ENCODE measurements at regions not wholly inside any gene's neighbourhood (a gene's known extent, or its start where the extent isn't known, plus 50 kb on each side); places are given as distances from the start of the nearest gene placed in this dataset.

GRCh38 chr3:31117854-31118253, 223.4 kb upstream of the GADL1 start:
- Histone ChIP-seq H3K9me3 (ENCODE audit: control insufficient read depth, low read depth, low read length) (no peaks in the 10 kb centered on the region), H3K14ac (ENCODE audit: insufficient read depth, low read length) (no peak overlapping the region), H3K4me1 (ENCODE audit: insufficient read depth, low read length) (no peaks in the 10 kb centered on the region; the same call in 1 of the 2 replicates), H3K4ac (ENCODE audit: low read depth, low read length) (no peak overlapping the region), H3K23me2 (ENCODE audit: insufficient read length, low read depth, low read length, poor library complexity, severe bottlenecking) (no peaks in the 10 kb centered on the region), H3K79me1 (ENCODE audit: insufficient read depth, low read depth, low read length, poor library complexity, severe bottlenecking) (no peaks in the 10 kb centered on the region), H3K79me2 (ENCODE audit: insufficient read depth, low read length) (no peaks in the 10 kb centered on the region), H2BK12ac (ENCODE audit: insufficient read length, low read depth, low read length) (no peak overlapping the region), H3K27me3 (ENCODE audit: insufficient read depth, low read length) (no peaks in the 10 kb centered on the region), H3T11ph (ENCODE audit: low read length) (no peak overlapping the region), H3K9ac (ENCODE audit: extremely low read depth, insufficient read length, low read length) (no peak overlapping the region), H2BK15ac (ENCODE audit: low read depth, low read length) (no peak overlapping the region), H4K8ac (replicated peaks; ENCODE audit: insufficient read length, low read depth, low read length) (no peak overlapping the region), H2BK5ac (ENCODE audit: insufficient read length, low read length) (no peak overlapping the region), H2BK20ac (ENCODE audit: low read depth, low read length, poor library complexity, severe bottlenecking) (no peak overlapping the region), H3K56ac (ENCODE audit: insufficient read length, low read depth, low read length) (no peak overlapping the region), H3K23ac (ENCODE audit: insufficient read length, low read depth, low read length) (no peak overlapping the region), H4K20me1 (ENCODE audit: control insufficient read depth, insufficient read depth, insufficient read length) (no peaks in the 10 kb centered on the region), H4K91ac (ENCODE audit: insufficient read length, low read depth, low read length) (no peak overlapping the region), H3K18ac (ENCODE audit: insufficient read length, low read depth, low read length) (no peak overlapping the region), H3K27ac (ENCODE audit: insufficient read length, low read depth, low read length) (no peak overlapping the region), H2AFZ (ENCODE audit: low read length) (no peak overlapping the region), H4K5ac (ENCODE audit: insufficient read length, low read depth, low read length) (no peak overlapping the region), H2BK120ac (ENCODE audit: low read depth, low read length, poor library complexity, severe bottlenecking) (no peak overlapping the region), H3K4me2 (ENCODE audit: insufficient read depth, insufficient read length, low read length) (no peak overlapping the region), H2AK5ac (ENCODE audit: insufficient read length, low read length) (no peak overlapping the region)
- Mint-ChIP-seq H3K4me3 (no peak overlapping the region), H3K36me3 (ENCODE audit: insufficient read depth in 1 of 3, low read depth in 3 of 3) (peaks cover 0 to 9% (median under 1%) of the 10 kb centered on the region in 3 experiments; a peak in 3 of 7 replicates), H3K4me1 (peaks cover 14 to 17% of the 10 kb centered on the region in 2 experiments), H3K9me3 (peaks cover under 1 to 3% of the 10 kb centered on the region in 2 experiments; a peak in 2 of 5 replicates), H3K27ac (no peak overlapping the region), H3K27me3 (ENCODE audit: low read depth) (no peaks in the 10 kb centered on the region)
- TF ChIP-seq CTCF (conservative IDR thresholded peaks at IDR 0.05), result no peak
- WGBS (ENCODE audit: extremely low coverage, insufficient read length, low lambda C conversion rate), result no CpG with 5 or more reads among the region's 2 CpGs
- DNase-seq, result no peak
